ENCODE measurements at regions not wholly inside any gene's neighbourhood (a gene's known extent, or its start where the extent isn't known, plus 50 kb on each side); places are given as distances from the start of the nearest gene placed in this dataset.

- no peak for TF ChIP-seq EZH2 (optimal IDR thresholded peaks at IDR 0.05; ENCODE audit: low read depth, low read length)
- no peak for TF ChIP-seq CTCF (IDR thresholded peaks at IDR 0.05; ENCODE audit: low read length)
- TF ChIP-seq EZH2phosphoT487 (IDR thresholded peaks at IDR 0.05; ENCODE audit: low read length): no peak
These were observed 181.3 kb upstream of the KCNG1 start for GRCh38 chr20:51204051-51204715.
